ENCODE measurements at regions not wholly inside any gene's neighbourhood (a gene's known extent, or its start where the extent isn't known, plus 50 kb on each side); places are given as distances from the start of the nearest gene placed in this dataset.

- TF ChIP-seq EZH2 (IDR thresholded peaks at IDR 0.05; ENCODE audit: insufficient read depth, poor library complexity, severe bottlenecking), result no peak
- TF ChIP-seq EZH2phosphoT487 (IDR thresholded peaks at IDR 0.05; ENCODE audit: insufficient read depth, low read depth), result no peak
These were observed 154.3 kb upstream of the RPS6KA2 start for GRCh38 chr6:166781331-166781730.
